ENCODE measurements at regions not wholly inside any gene's neighbourhood (a gene's known extent, or its start where the extent isn't known, plus 50 kb on each side); places are given as distances from the start of the nearest gene placed in this dataset.
"Not testable (repeated sequence)": the region's sequence is repeated elsewhere in the genome, so short reads cannot be mapped to it uniquely, and the experiment has no call there.

DNA sequence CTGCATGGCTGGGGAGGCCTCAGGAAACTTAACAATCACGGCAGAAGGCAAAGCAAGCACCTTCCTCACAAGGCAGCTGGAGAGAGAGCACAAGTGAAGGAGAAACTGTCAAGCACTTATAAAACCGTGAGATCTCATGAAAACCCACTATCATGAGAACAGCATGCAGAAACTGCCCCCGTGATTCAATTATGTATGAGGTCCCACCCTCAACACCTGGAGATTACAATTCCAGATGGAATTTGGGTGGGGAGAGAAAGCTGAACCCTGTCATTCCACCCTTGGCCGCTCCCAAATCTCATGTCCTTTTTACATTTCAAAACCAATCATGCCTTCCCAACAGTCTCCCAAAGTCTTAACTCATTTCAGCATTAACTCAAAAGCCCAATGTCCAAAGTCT is 107.2 kb upstream of the ECI2 start:
- ChIA-PET CTCF (no interaction called here), POLR2A (no interaction called here)
- DNase-seq (ENCODE audit: low read depth, low spot score): no peak
- no peak overlapping the region for H3K4me3 ChIP-seq (ENCODE audit: low read depth, low read length)
- TF ChIP-seq, protein P1, sequence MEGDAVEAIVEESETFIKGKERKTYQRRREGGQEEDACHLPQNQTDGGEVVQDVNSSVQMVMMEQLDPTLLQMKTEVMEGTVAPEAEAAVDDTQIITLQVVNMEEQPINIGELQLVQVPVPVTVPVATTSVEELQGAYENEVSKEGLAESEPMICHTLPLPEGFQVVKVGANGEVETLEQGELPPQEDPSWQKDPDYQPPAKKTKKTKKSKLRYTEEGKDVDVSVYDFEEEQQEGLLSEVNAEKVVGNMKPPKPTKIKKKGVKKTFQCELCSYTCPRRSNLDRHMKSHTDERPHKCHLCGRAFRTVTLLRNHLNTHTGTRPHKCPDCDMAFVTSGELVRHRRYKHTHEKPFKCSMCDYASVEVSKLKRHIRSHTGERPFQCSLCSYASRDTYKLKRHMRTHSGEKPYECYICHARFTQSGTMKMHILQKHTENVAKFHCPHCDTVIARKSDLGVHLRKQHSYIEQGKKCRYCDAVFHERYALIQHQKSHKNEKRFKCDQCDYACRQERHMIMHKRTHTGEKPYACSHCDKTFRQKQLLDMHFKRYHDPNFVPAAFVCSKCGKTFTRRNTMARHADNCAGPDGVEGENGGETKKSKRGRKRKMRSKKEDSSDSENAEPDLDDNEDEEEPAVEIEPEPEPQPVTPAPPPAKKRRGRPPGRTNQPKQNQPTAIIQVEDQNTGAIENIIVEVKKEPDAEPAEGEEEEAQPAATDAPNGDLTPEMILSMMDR (IDR thresholded peaks at IDR 0.05; ENCODE audit: insufficient read depth, low read length, missing control alignments): no peak

DNA sequence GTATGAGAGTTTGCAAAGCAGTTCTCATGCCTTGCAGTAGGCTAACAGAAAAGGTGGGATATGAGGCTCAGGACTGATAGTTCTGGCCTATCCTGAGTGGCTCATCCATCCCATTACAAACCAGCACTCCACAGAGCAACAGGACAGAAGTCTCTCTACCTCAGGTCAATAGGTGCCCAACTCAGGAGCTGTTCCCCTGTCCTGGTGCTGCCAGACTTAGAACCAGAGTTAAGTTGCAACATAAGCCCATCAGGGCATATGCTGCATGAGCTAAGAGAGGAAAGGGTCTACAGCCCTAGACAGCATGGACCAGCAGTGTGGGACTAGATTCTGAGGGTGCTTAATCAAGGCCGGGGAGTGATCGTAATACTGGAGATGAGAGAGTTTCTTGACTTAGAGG is 104.8 kb upstream of the ECI2 start:
- CTCF ChIA-PET: interaction anchor here (2.3 kb wide), 1 partner anchor 14 kb away, joined by 10 read pairs; no protein-coding TSS in a partner anchor
- H3K4me3 ChIP-seq (ENCODE audit: low read depth, low read length): no peak overlapping the region
- TF ChIP-seq, protein P1 (IDR thresholded peaks at IDR 0.05; ENCODE audit: insufficient read depth, low read length, missing control alignments): no peak
- DNase-seq (ENCODE audit: low read depth, low spot score): no peak
- POLR2A ChIA-PET: no interaction called here

DNA sequence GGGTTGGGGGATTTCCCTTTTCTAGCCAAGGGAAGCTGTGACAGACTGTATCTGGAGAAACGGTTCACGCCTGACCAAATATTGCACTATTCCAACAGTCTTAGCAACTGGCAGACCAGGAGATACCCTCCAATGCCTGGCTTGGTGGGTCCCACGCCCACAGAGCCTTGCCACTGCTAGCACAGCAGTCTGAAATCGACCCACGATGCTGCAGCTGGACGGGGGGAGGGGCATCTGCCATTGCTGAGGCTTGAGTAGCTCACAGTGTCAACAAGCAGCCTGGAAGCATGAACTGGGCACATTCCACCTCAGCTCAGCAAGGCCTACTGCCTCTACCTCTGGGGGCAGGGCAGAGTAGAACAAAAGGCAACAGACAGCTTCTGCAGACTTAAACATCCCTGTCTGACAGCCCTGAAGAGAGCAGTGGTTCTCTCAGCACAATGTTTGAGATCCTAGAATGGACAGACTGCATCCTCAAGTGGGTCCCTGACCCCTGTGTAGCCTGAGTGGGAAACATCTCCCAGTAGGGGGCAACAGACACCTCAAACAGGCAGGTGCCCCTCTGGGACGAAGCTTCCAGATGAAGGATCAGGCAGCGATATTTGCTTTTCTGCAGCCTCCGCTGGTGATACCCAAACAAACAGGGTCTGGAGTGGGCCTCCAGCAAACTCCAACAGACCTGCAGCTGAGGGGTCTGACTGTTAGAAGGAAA is 89.9 kb upstream of the ECI2 start:
- DNase-seq (ENCODE audit: low read depth, low spot score): no peak
- TF ChIP-seq, protein P1 (IDR thresholded peaks at IDR 0.05; ENCODE audit: insufficient read depth, low read length, missing control alignments): no peak
- ChIA-PET CTCF (interaction anchor here (1.2 to 2.9 kb wide), 3 partner anchors 11 to 805 kb away, joined by 3 to 9 read pairs (median 3); no protein-coding TSS in a partner anchor), POLR2A (no interaction called here)
- no peak overlapping the region for H3K4me3 ChIP-seq (ENCODE audit: low read depth, low read length)

DNA sequence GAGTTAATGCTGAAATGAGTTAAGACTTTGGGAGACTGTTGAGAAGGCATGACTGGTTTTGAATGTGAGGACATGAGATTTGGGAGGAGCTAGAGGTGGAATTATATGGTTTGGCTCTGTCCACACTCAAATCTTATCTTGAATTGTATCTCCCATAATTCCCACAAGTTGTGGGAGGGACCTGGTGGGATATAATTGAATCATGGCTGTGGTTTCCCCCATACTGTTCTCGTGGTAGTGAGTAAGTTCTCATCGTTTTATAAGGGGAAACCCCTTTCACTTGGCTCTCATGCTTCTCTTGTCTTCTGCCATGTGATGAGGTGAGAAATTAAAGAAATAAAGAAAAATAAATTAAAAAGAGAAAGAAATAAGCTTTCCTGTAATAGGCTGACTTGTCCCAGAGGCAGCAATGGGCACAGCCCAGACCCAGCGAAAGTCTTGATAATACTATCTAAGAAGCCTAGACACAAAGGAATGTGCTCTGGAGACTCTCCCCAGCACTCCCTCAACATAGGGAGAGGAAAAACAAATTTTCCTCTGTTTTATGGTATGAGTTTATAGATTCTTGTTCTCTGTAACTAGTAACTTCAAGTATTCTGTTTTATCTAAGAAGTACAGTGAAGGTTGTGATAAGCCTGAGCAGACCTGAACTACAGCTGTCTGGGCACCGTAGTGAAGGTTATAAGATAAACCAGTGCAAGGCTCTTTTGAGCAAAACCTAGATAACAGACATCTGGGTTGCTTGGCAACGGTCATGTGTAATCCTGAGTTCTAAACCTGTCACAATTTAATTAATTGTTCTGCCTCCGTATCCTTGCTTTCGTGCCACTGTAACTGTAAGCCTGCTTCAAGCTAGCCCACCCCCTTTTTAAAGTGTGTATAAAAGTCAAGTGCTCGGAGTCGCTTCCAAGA is 88.9 kb upstream of the ECI2 start:
- no peak for DNase-seq (ENCODE audit: low read depth, low spot score)
- CTCF ChIA-PET: interaction anchor here (1.5 to 2.9 kb wide), 2 partner anchors 12 to 14 kb away, joined by 3 to 9 read pairs; no protein-coding TSS in a partner anchor
- POLR2A ChIA-PET: no interaction called here
- TF ChIP-seq, protein P1 (IDR thresholded peaks at IDR 0.05; ENCODE audit: insufficient read depth, low read length, missing control alignments): no peak
- no peak overlapping the region for H3K4me3 ChIP-seq (ENCODE audit: low read depth, low read length)

DNA sequence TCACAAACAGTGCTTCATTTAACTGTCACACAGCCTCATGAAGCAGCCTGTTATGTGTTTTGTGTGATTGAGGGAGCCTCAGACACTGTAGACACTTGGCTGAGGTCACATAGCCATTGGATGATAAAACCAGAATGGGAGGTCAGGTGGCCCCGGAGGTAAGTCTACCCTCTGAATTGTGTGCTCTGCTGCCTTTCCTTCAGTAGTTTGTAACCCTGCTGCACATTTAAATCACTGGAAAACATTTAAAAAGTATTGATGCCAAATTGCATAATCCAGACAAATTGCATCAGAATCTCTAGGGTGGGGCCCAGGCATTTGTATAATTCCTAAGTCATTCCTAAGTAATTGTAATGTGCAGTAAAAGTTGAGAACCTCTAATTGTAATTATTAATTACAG is 85.2 kb upstream of the ECI2 start:
- ChIA-PET POLR2A (no interaction called here), CTCF (interaction anchor here (1.5 to 1.9 kb wide), 2 partner anchors 10 to 165 kb away, joined by 4 to 8 read pairs; no protein-coding TSS in a partner anchor)
- H3K4me3 ChIP-seq (ENCODE audit: low read depth, low read length): no peak overlapping the region
- DNase-seq (ENCODE audit: low read depth, low spot score): no peak
- TF ChIP-seq, protein P1 (IDR thresholded peaks at IDR 0.05; ENCODE audit: insufficient read depth, low read length, missing control alignments): no peak

DNA sequence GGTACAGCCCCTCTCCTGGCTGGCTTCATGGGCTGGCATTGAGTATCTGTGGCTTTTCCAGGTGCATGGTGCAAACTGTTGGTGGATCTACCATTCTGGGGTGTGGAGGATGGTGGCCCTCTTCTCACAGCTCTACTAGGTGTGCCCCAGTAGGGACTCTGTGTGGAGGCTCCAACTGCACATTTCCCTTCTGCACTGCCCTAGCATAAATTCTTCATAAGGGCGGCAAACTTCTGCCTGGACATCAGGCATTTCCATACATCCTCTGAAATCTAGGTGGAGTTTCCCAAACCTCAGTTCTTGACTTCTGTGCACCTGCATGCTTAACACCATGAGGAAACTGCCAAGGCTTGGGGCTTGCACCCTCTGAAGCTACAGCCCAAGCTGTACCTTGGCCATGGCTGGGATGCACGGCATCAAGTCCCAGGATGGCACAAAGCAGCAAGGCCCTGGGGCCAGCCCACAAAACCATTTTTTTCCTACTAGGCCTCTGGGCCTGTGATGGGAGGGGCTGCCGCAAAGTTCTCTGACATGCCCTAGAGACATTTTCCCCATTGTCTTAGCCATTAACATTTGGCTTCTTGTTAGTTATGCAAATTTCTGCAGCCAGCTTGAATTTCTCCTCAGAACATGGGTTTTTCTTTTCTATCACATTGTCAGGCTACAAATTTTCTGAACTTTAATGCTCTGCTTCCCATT is 83.4 kb upstream of the ECI2 start:
- H3K4me3 ChIP-seq (ENCODE audit: low read depth, low read length); POLR2A ChIA-PET; DNase-seq (ENCODE audit: low read depth, low spot score): not testable (repeated sequence)
- CTCF ChIA-PET: interaction anchor here (1.7 kb wide), 1 partner anchor 63 kb away, joined by 3 read pairs; no protein-coding TSS in a partner anchor
